IPS-18a (cell line): ENCODE measurements at regions not wholly inside any gene's neighbourhood (a gene's known extent, or its start where the extent isn't known, plus 50 kb on each side); places are given as distances from the start of the nearest gene placed in this dataset.

Experiments
- H3K27ac ChIP-seq: one replicate; pipeline ENCODE4 v1.5.1; 2013; ENCODE audit warnings: low read length
- H3K27me3 ChIP-seq: one replicate; pipeline ENCODE4 v1.6.1; 2013; ENCODE audit warnings: mild to moderate bottlenecking, low read length; ENCODE audit not compliant: control insufficient read depth, insufficient read depth
- H3K36me3 ChIP-seq: one replicate; pipeline ENCODE4 v1.6.1; 2013; ENCODE audit warnings: low read depth, low read length; ENCODE audit not compliant: control insufficient read depth
- H3K4me1 ChIP-seq: one replicate; pipeline ENCODE4 v1.6.1; 2013; ENCODE audit warnings: low read depth, low read length; ENCODE audit not compliant: control insufficient read depth
- H3K4me3 ChIP-seq: one replicate; pipeline ENCODE4 v1.5.1; 2013; ENCODE audit warnings: low read length
- H3K9ac ChIP-seq: one replicate; pipeline ENCODE4 v1.6.1; 2013; ENCODE audit warnings: mild to moderate bottlenecking, low read length, moderate library complexity
- H3K9me3 ChIP-seq: one replicate; pipeline ENCODE4 v1.6.1; 2013; ENCODE audit warnings: low read depth, low read length; ENCODE audit not compliant: control insufficient read depth

DNA sequence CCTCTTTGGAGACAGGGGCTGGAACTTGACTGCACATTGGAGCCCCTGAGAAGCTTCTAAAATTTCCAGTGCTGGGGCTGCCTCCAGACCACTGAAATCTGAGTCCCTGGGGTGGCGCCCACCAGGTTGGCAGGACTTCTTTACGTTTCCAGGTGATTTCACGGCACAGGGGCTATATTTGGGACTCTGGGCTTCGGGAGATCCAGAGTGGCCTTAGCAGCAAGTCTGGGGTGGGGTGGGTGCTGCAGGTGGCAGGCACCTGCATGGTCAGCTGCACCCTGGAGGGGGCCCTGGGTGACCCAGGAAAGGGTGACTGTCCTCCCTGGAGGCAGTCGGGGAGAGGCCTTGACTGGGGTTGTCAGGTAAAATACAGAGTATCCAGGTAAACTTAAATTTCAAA, 135.5 kb upstream of the PHACTR3 start:
- no peak overlapping the region for H3K4me3 ChIP-seq
- no peaks in the 10 kb centered on the region for H3K27me3 ChIP-seq
- peaks cover 16% of the 10 kb centered on the region for H3K4me1 ChIP-seq
- no peaks in the 10 kb centered on the region for H3K36me3 ChIP-seq
- no peak overlapping the region for H3K27ac ChIP-seq
- peaks cover 3% of the 10 kb centered on the region for H3K9me3 ChIP-seq
- H3K9ac ChIP-seq = no peak overlapping the region

DNA sequence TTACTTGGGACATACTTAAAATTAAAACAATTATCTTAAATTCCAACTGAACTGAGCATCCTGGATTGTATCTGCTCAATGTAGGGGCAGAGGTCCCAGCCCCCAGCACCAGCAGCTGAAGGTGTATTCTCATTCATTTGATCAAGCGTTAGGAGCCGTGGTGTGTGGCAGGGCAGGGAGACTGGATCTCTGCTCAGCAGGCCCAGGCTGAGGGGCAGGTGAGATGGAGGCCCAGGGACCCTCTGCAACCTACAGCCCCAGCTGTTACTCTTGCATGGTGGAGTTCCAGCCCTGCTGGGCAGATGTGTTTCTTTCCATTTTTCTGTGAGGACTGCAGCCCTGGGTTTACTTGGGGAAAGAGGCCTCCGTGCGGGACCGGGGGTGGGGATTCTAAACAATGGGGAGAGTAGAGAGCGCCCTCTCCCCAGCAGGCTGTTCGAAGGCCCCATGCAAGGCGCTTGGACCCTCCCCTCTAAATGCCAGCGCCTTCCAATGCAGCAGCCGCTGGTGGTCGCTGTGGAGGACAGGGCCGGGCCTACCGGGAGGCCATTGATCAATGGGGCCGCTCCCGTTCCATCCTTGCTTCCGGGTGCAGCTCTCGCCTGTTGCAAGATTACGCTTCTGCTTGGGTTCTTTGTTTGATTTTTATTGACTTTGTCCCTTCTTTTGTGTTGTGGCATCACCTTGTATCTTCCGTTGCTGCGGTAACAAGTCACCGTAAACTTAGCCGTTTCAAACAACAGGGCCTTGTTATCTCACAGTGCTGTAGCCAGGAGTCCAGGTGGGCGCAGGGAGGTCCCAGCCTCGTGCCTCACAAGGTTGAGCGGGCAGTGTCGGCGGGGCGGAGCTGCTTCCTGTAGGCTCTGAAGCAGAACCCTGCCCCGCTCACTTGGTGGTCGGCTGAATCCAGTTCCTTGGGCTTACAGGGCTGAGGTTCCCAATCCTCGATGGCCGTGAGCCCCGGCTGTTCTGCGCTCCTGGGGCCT, 134.8 kb upstream of the PHACTR3 start:
- no peak overlapping the region for H3K27ac ChIP-seq
- H3K9ac ChIP-seq = no peak overlapping the region
- H3K27me3 ChIP-seq = no peaks in the 10 kb centered on the region
- H3K9me3 ChIP-seq = peaks cover 3% of the 10 kb centered on the region
- peaks cover 16% of the 10 kb centered on the region for H3K4me1 ChIP-seq
- H3K4me3 ChIP-seq = no peak overlapping the region
- H3K36me3 ChIP-seq = no peaks in the 10 kb centered on the region

DNA sequence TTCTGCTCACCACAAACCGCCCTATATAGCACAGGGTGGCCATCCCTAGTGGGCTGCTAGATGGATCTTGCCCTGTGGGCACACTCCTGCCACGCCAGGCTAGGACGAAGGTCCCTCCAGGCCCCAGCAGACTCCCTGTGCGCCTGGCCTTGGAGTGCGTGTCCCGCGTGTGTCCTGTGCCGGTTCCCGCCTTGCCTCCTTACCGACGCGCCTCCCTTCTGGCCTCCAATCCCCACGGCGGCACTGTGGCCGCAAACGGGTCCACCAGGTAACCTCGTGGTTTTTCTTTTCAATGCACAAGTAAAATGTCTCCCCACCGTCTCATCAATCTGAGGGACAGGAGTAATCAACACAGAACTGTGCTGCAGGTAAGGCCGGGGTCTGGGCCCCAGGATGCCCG, 133.8 kb upstream of the PHACTR3 start:
- no peak overlapping the region for H3K27ac ChIP-seq
- peaks cover 3% of the 10 kb centered on the region for H3K9me3 ChIP-seq
- no peaks in the 10 kb centered on the region for H3K27me3 ChIP-seq
- no peak overlapping the region for H3K4me3 ChIP-seq
- H3K9ac ChIP-seq = no peak overlapping the region
- no peaks in the 10 kb centered on the region for H3K36me3 ChIP-seq
- peaks cover 16% of the 10 kb centered on the region for H3K4me1 ChIP-seq

DNA sequence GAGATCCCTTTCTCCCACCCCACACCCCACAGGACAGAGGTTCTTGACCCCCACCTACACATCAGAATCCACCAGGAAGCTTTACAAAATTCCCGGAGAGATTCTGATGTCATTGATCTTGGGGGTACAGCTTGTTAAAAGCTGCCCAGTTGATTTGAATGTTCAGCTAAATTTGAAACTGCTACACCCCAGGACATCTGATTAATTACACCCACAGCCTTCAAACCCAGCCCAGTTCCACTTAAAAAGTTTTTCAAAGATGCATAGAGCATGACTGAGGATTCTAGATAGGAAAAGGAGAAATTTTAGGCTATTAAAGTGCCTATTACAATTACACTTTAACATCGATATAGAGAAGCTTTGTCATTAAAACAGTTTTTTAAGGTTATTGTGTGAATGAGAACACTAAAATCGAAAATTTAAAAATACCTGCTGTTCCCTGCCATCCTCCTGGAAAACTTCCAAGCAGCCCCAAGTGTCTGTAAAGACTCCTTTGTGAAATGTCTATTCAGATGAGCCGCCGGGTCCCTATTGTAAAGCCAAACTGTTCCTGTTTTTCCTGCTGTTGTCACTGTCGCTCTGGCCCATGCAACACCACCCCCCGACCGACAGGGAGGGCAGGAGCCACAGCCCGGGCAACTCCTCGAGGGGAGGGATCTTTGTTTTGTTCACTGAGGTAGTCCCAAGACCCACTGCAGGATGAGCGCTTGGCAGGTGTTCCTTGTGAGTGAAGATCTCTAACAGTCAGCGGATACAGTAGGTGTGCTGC, 132.5 kb upstream of the PHACTR3 start:
- no peak overlapping the region for H3K9ac ChIP-seq
- H3K4me3 ChIP-seq = no peak overlapping the region
- H3K27ac ChIP-seq = no peak overlapping the region
- H3K9me3 ChIP-seq = peaks cover 3% of the 10 kb centered on the region
- peaks cover 16% of the 10 kb centered on the region for H3K4me1 ChIP-seq
- no peaks in the 10 kb centered on the region for H3K27me3 ChIP-seq
- no peaks in the 10 kb centered on the region for H3K36me3 ChIP-seq

DNA sequence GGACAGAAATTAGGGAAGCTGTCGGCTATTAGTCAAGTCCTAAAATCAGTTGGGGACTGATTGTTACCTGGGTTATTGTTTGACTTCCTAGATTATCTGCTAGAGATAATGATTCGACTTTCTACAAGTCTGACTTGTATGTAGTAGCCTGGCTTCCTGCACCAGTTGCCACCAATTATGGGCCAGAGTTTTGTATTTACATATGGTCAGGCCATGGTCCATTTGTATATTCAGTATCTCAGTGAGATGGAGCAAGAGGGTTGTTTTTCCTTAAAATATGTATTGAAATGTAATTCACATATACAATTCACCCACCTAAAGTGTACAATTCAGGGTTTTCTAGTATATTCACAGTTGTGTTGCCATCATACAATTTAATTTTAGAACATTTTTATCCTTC, 130.6 kb upstream of the PHACTR3 start:
- Histone ChIP-seq H3K36me3 (no peaks in the 10 kb centered on the region), H3K9me3 (peaks cover 3% of the 10 kb centered on the region), H3K4me3 (no peak overlapping the region), H3K27ac (no peak overlapping the region), H3K4me1 (peaks cover 13% of the 10 kb centered on the region), H3K27me3 (no peaks in the 10 kb centered on the region), H3K9ac (no peak overlapping the region)

DNA sequence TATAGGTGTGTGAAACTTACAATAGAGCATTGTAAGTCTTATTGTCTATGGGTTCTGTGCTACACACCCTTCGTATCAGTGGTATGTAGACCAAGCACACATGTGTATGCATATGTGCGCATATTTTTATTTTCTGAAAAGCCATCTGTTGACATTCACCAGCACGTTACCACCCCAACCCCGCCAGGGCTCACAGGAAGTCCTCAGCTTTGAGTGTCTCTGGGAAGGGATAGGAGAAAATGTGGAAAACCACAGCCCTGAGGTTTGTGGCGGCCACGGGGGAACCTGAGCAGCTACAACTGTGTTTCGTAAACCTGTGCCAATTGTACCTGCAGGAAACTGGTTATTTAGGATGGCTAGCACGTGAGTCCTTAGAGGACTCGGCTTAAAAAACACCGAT, 123.3 kb upstream of the PHACTR3 start:
- Histone ChIP-seq H3K4me1 (no peaks in the 10 kb centered on the region), H3K27me3 (no peaks in the 10 kb centered on the region), H3K27ac (no peak overlapping the region), H3K4me3 (no peak overlapping the region), H3K9me3 (no peaks in the 10 kb centered on the region), H3K9ac (no peak overlapping the region), H3K36me3 (no peaks in the 10 kb centered on the region)

DNA sequence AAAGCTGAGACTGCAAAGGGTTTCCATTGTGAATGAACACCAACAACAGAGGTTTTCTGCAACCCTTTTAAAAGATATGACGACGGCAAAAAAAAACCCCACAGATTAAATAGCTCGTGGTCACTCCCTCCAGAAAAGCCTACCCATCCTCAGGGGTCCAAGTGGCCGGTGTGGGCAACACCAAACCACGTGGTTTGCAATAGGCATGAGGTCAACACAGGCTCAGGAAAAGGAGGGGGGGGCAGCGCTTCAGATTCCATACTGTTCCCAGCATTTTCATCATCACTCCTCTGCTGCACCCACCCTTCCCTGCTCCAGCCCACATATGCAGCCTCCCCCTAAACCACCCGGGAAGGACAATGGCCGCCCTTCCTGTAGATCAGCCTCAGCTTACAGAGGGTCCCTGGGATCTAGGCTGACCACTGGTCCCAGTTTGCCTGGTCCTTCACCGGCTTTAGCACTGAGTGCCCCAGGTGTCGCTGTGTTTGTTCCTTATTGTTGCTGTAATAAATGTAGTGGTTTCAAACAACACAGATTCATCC, 122.8 kb upstream of the PHACTR3 start:
- H3K9ac ChIP-seq = no peak overlapping the region
- H3K27me3 ChIP-seq = no peaks in the 10 kb centered on the region
- H3K9me3 ChIP-seq = no peaks in the 10 kb centered on the region
- no peaks in the 10 kb centered on the region for H3K4me1 ChIP-seq
- no peak overlapping the region for H3K27ac ChIP-seq
- no peaks in the 10 kb centered on the region for H3K36me3 ChIP-seq
- H3K4me3 ChIP-seq = no peak overlapping the region

DNA sequence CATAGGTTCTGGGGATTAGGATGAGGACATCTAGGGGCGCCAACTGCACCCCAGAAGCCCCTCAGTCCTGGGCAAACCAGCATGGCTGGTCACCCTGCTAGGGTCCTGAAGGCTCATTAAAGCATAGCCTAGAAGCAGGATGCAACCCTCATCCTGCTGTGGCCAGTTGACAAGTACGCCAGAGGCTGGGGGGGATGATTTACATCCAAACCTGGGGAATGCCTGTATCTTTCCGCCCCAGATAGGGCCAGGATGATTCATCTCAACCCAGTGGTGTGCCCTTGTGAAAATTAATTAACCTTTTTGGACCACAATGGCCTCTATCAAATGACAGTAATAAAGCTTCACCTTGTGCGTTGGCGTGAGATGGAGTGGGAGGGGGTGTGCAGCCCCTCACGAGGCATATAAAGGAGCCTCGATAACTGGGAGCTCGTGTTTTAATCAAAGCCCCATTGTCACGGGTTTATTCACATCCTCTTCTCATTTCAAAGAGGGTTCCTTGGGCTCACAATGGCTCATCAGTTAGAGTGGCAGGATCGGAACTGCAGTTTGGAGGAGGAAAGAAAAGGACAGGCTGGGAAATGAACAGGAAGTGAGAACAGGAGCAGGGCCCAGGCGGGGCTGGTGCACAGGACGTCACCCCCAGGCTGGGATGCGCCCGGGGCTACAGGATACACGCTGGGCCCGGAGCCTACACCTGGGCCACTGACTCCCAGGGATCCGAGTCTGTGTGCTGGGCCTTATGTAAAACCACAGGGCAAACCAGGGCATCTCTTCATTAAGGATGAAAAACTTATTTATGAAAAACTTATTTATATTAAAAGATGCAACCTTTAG, 121.8 kb upstream of the PHACTR3 start:
- Histone ChIP-seq H3K27ac (no peak overlapping the region), H3K4me3 (no peak overlapping the region), H3K9me3 (no peaks in the 10 kb centered on the region), H3K36me3 (no peaks in the 10 kb centered on the region), H3K4me1 (no peaks in the 10 kb centered on the region), H3K27me3 (no peaks in the 10 kb centered on the region), H3K9ac (no peak overlapping the region)

DNA sequence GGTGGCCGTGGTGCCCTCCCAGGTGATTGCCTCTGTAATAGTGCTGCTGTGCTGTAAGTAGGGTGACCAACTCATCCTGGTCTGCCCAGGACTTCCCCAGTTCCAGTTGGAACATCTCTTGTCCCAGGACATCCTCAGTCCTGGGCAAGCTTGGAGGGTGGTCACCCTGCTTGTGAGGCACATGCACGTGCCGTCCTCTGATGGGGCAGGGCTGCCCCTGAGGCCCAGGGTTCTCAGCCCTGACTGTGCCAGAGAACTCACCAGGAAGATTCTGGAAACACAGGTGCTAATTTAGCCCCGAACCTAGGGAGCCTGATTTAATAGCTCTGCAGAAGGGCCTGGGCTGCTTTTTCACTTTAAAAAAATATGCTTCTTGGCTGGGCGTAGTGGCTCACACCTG, 120.9 kb upstream of the PHACTR3 start:
- Histone ChIP-seq H3K36me3 (no peaks in the 10 kb centered on the region), H3K27ac (no peak overlapping the region), H3K9ac (no peak overlapping the region), H3K27me3 (no peaks in the 10 kb centered on the region), H3K4me1 (no peaks in the 10 kb centered on the region), H3K4me3 (no peak overlapping the region), H3K9me3 (no peaks in the 10 kb centered on the region)

DNA sequence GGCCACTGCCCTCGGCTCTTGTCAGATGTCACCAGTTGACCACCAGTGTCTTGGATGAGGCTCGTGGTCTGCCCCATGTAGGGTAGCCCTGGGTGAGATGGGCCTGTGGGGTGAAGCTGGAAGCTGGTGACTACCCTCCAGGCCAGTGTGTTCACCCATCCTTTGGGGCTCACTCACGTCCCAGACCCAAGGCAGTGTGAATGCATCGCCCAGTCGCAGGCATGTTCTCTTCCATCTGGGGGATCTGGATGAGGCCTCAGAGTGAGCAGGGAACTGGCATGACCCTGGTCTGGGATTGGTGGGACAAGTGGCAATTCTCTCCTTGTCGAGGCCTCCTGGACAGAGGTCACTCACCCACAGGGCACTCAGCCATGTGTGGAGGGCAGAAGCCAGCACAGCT, 120.1 kb upstream of the PHACTR3 start:
- no peak overlapping the region for H3K27ac ChIP-seq
- H3K9me3 ChIP-seq = no peaks in the 10 kb centered on the region
- no peaks in the 10 kb centered on the region for H3K4me1 ChIP-seq
- no peaks in the 10 kb centered on the region for H3K36me3 ChIP-seq
- no peaks in the 10 kb centered on the region for H3K27me3 ChIP-seq
- H3K4me3 ChIP-seq = no peak overlapping the region
- no peak overlapping the region for H3K9ac ChIP-seq
